ENCODE measurements at regions not wholly inside any gene's neighbourhood (a gene's known extent, or its start where the extent isn't known, plus 50 kb on each side); places are given as distances from the start of the nearest gene placed in this dataset.

DNA sequence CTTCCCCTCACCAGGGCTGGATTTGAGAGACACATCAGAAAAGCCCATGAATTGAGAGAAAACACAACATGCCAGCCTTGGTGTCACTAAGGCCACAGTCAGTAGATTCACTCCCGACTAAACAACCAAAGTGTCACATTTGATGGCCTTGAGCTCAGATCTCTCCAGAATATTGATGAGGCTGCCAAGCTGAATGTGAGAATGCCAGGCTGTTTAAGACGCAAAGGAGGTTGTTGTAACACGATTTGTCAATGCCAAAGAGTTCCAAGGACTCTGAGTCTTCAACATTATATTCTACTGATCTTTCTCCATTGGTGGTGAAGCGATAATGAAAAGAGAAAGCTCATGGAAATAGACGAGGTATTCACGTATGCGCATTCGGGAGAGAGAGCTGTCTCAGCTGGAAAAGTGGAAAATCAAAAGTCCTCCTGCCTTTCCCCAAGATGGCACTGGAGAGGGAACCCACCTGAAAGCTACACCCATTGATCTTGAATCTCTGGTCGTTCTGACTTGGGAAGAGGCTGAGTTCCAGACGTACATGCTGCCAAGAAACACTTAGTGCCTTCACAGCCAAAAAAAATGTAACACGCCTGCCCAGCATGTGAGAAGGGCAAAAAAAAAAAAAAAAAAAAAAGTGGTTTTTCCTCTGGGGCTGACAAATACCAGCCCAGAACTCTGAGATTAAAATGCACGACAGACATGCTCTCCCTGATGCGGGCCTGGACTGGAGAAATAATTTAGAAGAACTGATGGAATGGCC lies 1159.6 kb downstream of the VRK1 start:
- dilution Hi-C loops (cut with HindIII; ENCODE audit: low sequenced_read_pairs, unreplicated experiment) (no loop called here), in situ Hi-C loops (cut with MboI; ENCODE audit: low sequenced_read_pairs) (no loop called here), intact Hi-C loops (cut with micrococcal nuclease) (loop anchor here (1.0 kb wide), 1 partner anchor 15 kb away; no protein-coding TSS in a partner anchor)
- TF ChIP-seq CHD1 (IDR thresholded peaks at IDR 0.05; ENCODE audit: low read depth, low read length) (no peak), RCOR1 (IDR thresholded peaks at IDR 0.05; ENCODE audit: insufficient replicate concordance, low read length) (no peak), NFE2L2 (IDR thresholded peaks at IDR 0.05; ENCODE audit: low read depth, low read length) (no peak), FOS (IDR thresholded peaks at IDR 0.05; ENCODE audit: low read depth, low read length) (no peak)
- no peak overlapping the region for H3K14ac ChIP-seq (replicated peaks; ENCODE audit: low read depth, low read length)
- H2BK20ac ChIP-seq (ENCODE audit: low read depth, low read length) = no peak overlapping the region
- H3K9me3 ChIP-seq (ENCODE audit: control insufficient read depth, insufficient read depth, low read length) = peaks cover 31% of the 10 kb centered on the region
- H3K36me3 ChIP-seq (ENCODE audit: control insufficient read depth, insufficient read depth, low read length) = no peaks in the 10 kb centered on the region
- ATAC-seq (ENCODE audit: low read depth) (no peak), DNase-seq (no peak)
- no peak overlapping the region for H2BK5ac ChIP-seq (ENCODE audit: low read depth, low read length, poor library complexity, severe bottlenecking)
- no peak overlapping the region for H3K18ac ChIP-seq (ENCODE audit: low read depth, low read length)
- no peaks in the 10 kb centered on the region for H3K79me1 ChIP-seq (ENCODE audit: low read depth in 1 of 2, low read length in 2 of 2)
- H2AFZ ChIP-seq (replicated peaks; ENCODE audit: low read length, poor library complexity) = no peak overlapping the region
- H3K9ac ChIP-seq (ENCODE audit: low read depth, low read length) = no peak overlapping the region
- no peak overlapping the region for H3K56ac ChIP-seq (ENCODE audit: extremely low read depth, insufficient read depth, low read length)
- CTCF ChIA-PET = no interaction called here
- H2BK120ac ChIP-seq (ENCODE audit: low read depth, low read length) = no peak overlapping the region
- H3K4me3 ChIP-seq (ENCODE audit: insufficient read depth, low read depth, low read length) = no peak overlapping the region
- H2AK9ac ChIP-seq (replicated peaks; ENCODE audit: low read depth, low read length, poor library complexity) = no peak overlapping the region
- no peaks in the 10 kb centered on the region for H3K4me1 ChIP-seq (ENCODE audit: control insufficient read depth, insufficient read depth, low read length)
- H3K27ac ChIP-seq (ENCODE audit: insufficient read depth, low read length) = no peak overlapping the region
- POLR2A ChIA-PET (ENCODE audit: unreplicated experiment) = no interaction called here
- no peak overlapping the region for H2BK15ac ChIP-seq (ENCODE audit: low read depth, low read length)
- H3K9me1 ChIP-seq (ENCODE audit: insufficient read depth, low read length) = no peaks in the 10 kb centered on the region
- BruUV-seq (replicated peaks) = no TSS peak
- no peak overlapping the region for H3K23ac ChIP-seq (ENCODE audit: low read depth, low read length)
- H4K91ac ChIP-seq (ENCODE audit: insufficient read depth, low read depth, low read length) = no peak overlapping the region
- no peak overlapping the region for H2AK5ac ChIP-seq (ENCODE audit: low read depth, low read length)
- no peaks in the 10 kb centered on the region for H4K20me1 ChIP-seq (ENCODE audit: insufficient read depth, low read length)
- H4K5ac ChIP-seq (ENCODE audit: low read depth, low read length) = no peak overlapping the region
- H3K27me3 ChIP-seq (ENCODE audit: control insufficient read depth, insufficient read depth, low read length) = no peaks in the 10 kb centered on the region
- no peak overlapping the region for H3K4me2 ChIP-seq (ENCODE audit: low read depth, low read length)
- no peak overlapping the region for H4K8ac ChIP-seq (ENCODE audit: low read depth in 2 of 2, low read length in 2 of 2)
- WGBS, 2 experiments (ENCODE audit: extremely low coverage in 2 of 2, insufficient read length in 1 of 2) = 93% methylated on average over 3 of the region's 13 CpGs; no CpG with 5 or more reads in 1 of the 2 experiments
- no peak overlapping the region for H3K4ac ChIP-seq (ENCODE audit: low read depth, low read length)

All from IMR-90 (cell line).